ENCODE measurements at regions not wholly inside any gene's neighbourhood (a gene's known extent, or its start where the extent isn't known, plus 50 kb on each side); places are given as distances from the start of the nearest gene placed in this dataset.
A peak's percentile ranks its signal among the peaks of the same experiment; 100 is the strongest.

GRCh38 chr7:45259966-45260646, 102.5 kb downstream of the RAMP3 start:
- TF ChIP-seq POLR2AphosphoS5 (IDR thresholded peaks at IDR 0.05) (no peak), EP300 (IDR thresholded peaks at IDR 0.05) (no peak), POLR2A (IDR thresholded peaks at IDR 0.05) (no peak)
- TF ChIP-seq, protein P1, sequence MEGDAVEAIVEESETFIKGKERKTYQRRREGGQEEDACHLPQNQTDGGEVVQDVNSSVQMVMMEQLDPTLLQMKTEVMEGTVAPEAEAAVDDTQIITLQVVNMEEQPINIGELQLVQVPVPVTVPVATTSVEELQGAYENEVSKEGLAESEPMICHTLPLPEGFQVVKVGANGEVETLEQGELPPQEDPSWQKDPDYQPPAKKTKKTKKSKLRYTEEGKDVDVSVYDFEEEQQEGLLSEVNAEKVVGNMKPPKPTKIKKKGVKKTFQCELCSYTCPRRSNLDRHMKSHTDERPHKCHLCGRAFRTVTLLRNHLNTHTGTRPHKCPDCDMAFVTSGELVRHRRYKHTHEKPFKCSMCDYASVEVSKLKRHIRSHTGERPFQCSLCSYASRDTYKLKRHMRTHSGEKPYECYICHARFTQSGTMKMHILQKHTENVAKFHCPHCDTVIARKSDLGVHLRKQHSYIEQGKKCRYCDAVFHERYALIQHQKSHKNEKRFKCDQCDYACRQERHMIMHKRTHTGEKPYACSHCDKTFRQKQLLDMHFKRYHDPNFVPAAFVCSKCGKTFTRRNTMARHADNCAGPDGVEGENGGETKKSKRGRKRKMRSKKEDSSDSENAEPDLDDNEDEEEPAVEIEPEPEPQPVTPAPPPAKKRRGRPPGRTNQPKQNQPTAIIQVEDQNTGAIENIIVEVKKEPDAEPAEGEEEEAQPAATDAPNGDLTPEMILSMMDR (IDR thresholded peaks at IDR 0.05) = peak; percentile 83 to 99

Data from suprapubic skin (tissue), 4 donors.